HG03097 (cell line): ENCODE measurements at regions not wholly inside any gene's neighbourhood (a gene's known extent, or its start where the extent isn't known, plus 50 kb on each side); places are given as distances from the start of the nearest gene placed in this dataset.

Experiments used
- ATAC-seq: cut with Tn5 transposase; IDR thresholded peaks from one replicate; pipeline ENCODE4 v1.9.1; 2021; ENCODE audit not compliant: unreplicated experiment, low FRiP score

DNA sequence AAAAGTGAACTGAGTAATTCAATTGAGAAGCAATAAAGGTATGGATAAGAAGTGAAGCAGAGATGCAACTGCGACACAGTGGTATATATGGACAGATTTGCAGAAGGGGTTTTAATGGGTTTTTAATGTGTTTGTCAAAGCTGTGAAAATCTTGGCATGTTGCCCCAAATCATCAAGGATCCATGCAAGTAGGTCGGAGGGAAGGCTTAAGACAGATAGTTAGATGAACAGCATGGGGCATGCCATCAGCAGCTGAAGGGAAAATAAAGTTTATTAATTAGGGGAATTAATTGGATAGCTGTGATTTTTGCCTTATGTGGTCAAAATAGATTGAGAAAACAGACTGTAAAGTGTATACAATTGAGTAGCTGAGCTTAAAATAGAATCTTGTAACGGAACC is 840.1 kb downstream of the JRKL start:
- no peak for ATAC-seq

DNA sequence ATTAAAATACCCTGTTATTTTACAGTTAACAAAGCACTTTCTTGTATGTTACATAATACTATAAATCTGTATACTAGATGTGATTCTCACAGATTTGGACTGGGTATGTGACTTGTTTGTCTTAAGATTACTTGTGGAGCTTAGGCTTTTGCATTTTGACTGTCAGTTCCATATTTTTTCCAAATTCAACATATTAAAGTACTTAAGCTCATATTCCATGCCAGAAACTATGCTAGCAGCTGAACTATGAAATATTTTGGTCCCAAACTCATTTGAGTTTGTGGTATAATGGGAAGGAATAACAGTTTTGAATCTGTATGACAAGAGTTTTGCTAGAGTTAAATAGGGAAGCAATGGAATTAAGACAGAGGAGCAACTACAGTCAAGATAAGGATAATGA is 841.4 kb downstream of the JRKL start:
- ATAC-seq = no peak

DNA sequence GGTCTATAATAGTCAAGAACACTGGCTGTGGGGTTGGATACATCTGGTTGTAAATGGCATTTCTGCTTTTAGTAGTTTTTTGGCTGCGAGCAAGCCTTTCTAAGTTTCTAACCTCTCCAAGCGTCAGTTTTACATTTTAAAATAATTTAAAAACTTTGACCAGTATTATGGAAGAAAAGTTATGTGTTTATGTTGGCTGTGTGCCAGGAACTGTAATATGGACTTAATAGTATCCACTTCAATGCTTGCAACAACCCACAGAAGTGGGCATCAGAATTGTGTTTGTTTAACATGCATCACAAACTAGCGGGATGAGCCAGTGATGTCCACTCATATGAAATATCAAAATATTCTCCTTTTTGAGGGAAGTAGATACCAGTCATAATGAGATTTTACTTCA is 844.2 kb downstream of the JRKL start:
- no peak for ATAC-seq

DNA sequence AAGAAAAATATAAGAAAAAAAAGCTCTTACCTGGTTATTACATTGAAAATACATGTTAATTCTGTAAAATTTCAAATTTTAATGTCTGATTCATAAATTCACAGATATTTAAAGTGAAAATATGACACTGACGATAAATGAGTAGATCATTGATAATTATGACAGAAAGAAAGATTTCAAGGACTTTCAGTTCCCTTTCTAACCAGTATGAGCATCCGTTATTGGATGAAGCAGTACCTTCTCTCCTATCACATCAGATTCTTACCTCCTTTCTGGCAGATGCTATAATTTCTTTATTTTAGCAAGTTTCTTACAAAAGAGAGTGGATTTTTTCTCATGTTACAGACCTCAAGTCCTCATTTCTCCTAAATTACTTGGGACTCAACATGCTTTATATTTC is 847.3 kb downstream of the JRKL start:
- no peak for ATAC-seq

DNA sequence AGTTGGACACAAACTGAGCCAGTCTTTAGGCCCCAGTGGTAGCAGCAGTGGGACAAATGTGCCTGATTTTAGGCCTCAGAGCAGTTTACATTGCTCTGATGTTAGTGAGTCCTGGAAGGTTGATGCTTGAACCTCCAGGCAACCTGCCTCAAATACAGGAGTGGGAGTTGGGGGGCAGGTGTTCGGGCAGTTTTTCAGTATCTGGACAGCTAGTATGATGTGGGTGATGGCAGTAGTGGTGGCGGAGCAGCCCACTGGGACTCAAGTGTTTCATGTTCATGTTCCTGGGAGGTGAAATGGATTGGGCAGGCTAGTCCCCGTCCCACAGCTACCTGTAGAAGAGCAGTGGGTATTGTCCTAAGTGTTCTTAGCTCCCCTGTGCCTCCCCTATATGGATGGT is 857.8 kb downstream of the JRKL start:
- no peak for ATAC-seq

DNA sequence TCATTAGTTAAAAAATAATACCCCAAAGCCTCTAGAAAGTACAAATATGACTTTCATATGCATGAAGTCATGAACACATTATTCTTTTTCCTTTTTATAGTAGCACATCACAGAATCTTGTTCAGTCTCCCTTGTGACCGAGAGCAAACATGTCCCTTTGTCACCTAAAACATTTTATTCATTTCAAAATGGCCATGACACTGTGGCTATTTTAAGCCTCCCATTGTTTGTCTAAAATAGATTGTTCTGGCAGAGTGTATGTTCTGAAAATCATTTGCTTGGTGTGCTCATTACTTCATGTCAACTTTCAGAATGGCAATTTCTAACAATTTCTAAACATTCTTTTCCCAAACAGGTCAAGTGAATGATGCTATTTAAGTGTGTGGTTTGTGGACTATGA is 865.0 kb downstream of the JRKL start:
- ATAC-seq = no peak

DNA sequence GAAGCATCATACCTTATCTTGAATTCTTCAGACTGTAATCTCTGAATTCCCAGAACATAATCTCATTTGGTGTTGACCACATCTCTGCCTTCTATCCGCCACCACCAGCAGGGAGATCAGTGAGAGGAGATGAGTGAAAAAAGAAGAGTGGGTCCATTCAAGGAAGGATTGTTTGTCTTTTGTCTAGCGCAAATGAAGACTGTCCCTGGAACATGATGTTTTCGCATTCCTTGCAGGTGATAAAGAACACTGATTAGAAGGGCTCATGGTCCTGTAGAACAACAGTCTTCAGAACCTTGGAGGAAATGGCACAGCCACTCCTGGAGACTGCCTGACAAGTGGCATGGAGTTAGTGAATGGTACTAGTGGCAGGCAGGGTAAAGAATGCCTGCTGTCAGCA is 869.6 kb downstream of the JRKL start:
- ATAC-seq = no peak

DNA sequence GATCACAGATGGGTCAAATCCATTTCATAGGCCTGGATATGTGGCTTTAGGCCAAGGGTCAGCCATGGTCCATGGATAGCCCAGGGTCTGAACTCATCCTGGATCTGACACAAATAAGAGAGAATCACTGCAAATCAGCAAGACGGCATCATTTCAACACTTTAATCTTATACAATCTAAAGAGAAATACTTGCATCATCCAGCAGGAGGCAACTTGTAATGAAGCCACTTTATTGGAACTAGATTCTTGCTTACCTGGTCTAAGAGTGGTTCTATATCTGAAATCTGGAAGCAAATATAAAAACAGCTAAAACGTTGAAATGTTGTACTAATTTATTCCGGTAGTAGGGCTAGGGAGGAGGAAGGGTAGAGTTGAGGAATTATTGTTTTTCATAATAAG is 870.1 kb downstream of the JRKL start:
- ATAC-seq = no peak

DNA sequence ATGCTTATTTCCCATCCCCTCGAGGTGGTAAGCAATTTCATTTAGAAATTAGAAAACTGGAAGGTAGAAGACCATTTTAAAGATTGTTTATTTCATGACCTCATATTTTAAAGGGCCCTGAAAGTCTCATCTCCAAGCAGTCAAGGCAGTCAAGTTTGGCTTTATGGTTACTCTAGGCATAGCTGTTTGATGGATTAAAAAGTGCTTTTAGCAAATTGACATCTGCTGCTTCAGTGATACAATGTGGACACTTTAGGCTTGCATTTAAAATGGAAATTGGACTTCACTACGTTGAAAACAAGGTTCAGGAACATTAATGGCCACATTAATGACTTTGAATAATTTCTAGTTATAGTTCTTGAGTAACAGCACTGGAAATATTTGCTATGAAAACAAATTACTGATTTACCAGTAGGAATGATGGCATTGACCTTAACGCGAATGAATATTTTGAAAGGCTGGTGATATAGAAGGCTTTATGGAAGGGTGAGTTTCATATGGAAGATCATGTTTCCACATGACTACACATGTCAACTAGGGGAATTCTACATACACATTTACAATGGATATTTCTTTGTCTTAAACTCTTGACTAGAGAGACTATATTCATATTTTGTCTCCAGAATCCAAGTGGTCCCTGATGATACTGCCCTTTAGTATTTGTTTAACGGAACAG is 873.5 kb downstream of the JRKL start:
- no peak for ATAC-seq

DNA sequence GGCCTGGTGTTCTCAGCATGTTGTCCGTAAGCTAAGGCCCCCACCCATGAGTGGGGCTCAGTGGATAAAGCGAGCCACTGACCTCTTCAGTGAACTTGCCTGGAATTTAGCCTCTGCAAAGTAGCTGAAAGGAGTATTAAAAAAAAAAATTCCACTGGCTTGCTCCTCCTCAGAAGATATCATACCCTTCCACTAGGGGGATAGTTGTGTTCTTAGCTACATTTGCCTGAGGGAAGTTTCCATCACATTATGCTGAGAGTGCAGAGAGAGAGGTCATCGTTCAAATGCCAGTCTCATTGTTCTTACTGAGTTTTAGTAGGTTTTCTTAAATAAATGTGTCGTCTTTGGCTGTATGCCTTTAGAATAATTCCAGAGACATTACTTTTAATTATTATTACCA is 879.7 kb downstream of the JRKL start:
- ATAC-seq = no peak

DNA sequence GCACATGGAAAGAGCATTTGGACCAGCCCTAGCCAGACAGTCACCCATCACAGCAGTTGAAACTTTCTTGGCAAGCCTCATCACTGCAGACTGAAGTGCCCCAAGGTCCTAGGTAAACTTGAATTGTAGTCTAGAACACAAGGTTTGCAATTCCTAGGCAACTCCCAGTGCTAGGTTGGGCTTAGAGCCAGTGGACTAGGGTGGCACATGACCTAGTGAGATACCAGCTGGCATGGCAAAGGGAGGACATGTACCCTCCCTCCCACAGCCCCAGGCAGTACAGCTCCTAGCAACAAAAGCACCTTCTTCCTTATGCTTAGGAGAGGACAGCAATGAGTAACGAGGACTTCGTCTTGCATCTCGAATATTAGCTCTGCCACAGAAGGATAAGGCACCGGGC is 889.5 kb downstream of the JRKL start:
- ATAC-seq = no peak

DNA sequence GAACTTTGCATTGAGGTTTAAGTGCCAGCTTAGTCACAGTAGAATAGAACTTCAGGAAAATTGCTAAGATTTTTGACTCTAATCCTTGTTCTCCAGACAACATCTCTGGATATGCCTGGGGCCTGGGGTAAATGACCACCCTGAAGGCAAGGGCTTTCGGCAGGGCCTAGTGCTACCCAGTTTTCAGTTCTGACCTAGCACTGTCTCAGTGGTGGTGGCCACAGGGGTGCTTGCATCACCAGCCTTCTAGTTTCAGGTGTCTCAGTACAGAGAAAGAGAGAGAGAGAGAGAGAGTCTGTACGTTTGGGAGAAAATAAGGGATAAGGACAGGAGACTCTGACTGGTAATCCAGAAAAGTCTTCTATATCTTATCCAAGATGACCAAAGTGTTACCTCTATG is 890.5 kb downstream of the JRKL start:
- no peak for ATAC-seq

DNA sequence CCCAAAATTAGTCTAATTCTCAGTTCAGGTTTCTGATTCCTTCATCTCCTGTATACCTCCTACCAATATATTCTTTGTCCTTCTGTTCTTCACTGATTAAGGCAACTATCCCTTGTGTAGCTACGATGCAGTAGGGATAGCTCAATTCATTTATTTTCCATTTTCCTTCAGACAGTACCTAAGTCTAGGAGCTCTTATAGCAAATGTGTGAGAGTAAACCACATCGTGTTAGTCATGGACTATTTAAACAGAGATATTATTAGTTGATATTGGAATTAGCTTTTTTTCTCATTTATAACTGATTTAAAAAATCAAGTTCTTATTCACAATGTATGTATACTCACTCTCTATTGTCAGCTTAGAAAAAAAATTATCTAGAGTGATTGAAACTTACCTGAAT is 900.0 kb downstream of the JRKL start:
- no peak for ATAC-seq

DNA sequence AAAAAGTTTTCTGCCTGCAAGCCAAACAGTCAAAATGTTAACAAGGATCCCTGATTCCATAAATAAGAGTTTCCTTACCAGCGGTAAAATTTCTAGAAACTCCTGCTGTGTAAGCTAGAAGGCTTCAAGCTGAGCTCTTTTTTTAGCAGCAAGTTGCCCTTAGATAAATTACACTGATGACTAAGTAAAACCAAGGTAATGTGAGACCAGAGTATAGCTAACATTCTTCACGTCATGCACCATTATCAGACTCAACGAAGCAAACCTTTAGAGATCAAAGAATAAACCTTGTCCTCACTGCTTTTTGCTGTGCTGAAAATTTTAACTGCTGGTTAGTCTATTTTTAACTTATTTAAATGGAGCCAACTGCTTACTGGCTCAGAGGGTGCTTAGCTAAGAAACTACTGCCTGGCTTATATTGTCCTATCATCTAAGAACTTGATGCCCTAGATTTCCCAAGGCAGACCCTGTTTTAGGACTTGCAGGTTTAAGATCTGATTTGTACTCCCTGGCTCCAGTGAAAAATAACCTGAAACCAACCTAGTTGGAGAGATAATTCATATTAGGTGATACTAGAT is 900.7 kb downstream of the JRKL start:
- ATAC-seq = no peak

DNA sequence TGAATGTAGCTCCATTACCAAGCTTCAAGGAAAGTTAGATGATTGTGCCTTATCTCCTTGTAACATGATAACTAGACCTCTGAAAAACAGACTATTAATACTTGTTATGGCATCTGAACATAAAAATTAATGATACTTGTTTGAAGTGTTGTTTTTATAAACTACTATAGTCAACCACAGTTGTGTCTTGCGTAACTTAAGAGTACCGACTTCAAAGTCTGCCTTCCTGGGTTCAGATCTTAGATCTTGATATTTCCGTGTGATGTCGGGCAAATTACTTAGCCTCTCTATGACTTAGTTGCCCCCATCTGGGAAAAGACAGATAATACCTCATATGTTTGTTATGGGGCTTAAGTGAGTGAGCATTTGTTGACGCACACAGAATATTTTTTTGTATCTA is 906.5 kb downstream of the JRKL start:
- ATAC-seq = no peak

DNA sequence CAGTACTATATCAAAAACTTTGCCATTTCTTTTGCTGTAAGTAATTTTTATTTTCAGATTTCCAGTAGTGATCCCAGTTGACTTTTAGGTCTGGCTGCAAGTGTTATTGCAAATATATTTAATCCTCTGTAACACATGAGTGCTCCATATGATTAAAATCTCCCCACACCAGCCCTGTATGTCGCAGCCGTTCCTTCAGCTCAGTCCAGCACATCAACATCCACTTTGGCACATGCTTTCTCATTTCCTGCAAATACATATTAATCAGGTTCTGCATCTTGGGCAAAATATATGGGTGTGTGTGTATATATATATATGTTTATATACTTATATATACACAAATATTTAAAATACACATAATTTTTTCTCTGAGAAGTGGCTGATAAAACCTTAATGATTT is 919.5 kb downstream of the JRKL start:
- no peak for ATAC-seq

DNA sequence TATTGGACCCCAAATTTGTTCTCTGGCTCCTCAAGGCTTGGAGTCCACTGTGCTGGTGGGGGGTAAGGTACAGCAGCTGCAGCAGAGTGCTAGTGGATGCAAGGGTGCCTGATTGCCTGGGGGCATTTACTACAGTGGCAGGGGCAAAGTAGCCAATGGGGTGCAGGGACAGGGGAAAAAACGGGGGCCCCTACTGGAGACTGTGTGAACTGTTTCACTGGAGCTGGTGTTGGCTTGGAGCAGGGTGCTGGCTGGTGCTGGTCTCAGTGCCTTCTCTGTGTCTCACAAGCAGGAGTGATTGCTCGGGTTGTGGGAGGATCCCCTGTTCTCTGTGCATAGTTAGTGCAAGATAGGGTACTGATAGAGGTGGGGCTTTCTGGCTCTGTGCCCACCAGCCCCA is 935.9 kb downstream of the JRKL start:
- no peak for ATAC-seq

DNA sequence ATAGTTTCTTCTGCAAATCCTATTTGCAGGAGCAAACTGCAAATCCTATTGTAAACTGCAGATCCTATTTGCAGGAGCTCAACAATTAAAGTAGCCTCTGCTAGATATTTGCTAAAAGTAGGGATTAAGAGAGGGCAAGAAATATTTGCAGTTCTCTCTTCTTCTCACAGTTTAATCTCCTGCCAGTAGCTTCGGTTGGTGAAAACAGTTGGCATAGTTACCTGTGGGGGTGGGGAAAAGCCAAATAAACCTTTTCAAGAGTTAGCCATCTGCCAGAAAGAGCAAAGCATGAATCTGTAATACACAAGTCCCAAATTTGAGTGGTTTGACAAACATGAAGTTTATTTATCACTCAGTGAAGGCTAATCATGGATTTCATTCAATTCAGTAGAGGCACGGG is 942.5 kb downstream of the JRKL start:
- ATAC-seq = no peak

DNA sequence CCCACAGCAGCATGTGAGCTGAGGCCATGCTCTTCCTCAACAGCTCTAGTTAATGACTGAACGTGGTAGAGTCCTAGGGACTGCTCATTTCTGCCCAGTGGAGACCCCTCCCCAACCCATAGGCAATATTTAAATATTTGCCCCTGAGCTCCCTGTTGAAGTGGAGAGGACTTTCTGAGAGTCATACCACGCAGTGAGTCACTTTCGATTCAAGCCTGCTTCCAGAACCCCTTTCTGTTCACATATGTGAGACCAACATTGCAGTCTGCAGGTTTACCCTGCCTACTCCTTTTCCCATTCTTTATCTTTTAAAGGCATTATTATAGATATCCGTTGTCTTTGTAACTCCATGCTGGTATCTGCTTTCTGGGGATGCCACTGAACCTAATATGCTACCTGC is 946.3 kb downstream of the JRKL start:
- no peak for ATAC-seq

DNA sequence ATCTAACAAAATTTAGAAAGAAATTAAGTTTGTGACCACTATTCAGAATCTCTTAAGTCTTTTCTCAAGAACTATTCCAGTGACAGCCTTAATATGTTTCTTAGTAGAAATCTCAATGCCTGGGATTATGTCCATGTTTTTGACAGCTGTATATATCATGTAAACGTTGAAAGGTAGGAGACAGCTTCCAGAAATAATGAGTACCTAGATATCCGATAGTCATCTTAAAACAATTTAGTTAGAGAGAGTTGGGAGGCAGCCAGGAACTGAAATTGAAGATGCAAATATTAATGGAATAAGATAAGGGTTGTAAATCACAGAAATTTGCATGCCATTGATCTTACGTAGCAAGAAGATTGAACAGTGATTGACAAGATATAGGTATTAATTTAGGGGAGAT is 955.2 kb downstream of the JRKL start:
- no peak for ATAC-seq

DNA sequence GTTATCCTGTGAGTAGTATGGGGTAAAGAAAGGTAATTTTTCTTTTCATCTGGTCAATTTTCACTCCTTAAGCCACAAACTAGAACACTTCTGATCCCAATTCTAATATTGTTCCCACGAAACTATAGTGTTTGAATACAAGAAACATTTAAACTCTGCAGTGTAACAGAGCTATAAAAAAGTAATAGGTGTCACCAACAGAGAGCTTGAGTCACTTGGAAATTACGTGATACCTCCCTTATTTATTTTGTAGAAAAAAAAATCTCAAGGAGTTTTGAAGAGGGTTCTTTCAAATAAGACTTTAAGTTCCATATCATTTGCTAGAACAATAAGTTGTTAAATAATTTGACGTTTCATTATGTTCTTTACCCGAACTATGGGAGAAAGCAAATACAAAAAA is 959.4 kb downstream of the JRKL start:
- ATAC-seq = no peak

DNA sequence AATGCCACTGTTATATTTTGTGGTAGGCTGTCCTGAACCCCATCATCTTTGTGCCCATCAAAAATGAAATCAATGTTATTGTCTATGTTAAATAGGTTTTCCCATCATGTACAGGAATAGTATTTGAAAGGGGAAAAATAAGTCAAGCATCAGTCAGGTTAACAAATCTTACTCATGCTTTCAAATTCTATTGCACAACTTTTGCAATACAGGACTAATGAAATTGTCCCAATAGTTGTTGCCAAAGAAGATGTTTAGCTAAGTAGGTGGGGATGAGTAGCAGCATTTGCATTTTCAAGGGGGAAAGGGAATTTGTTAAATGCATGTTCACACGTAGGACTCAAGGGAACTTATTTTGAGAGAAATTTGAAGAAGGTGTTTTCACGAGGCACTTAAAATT is 962.1 kb downstream of the JRKL start:
- ATAC-seq = no peak

DNA sequence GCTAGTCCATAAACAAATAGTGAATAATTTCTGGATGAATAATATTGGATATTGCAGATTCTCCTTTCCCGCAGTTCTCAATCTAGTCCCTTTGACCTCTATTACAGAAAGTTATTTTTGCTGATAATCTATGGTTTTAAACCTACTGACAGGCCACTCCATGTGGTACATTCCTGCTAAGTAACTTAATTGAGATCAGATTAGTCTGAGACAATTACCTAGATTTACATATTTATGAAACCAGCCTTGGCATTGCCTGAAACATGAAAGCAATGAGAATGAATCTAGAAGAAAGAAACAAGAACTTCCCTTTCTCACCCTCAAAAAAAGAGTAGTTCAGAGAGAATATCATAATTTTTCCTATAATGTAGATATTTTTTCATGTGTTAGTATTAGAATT is 964.2 kb downstream of the JRKL start:
- ATAC-seq = no peak
